ENCODE measurements at regions not wholly inside any gene's neighbourhood (a gene's known extent, or its start where the extent isn't known, plus 50 kb on each side); places are given as distances from the start of the nearest gene placed in this dataset.
A peak's percentile ranks its signal among the peaks of the same experiment; 100 is the strongest.
"Not testable (repeated sequence)": the region's sequence is repeated elsewhere in the genome, so short reads cannot be mapped to it uniquely, and the experiment has no call there.

- no peak for DNase-seq (ENCODE audit: low read depth)
- TF ChIP-seq, protein P1, sequence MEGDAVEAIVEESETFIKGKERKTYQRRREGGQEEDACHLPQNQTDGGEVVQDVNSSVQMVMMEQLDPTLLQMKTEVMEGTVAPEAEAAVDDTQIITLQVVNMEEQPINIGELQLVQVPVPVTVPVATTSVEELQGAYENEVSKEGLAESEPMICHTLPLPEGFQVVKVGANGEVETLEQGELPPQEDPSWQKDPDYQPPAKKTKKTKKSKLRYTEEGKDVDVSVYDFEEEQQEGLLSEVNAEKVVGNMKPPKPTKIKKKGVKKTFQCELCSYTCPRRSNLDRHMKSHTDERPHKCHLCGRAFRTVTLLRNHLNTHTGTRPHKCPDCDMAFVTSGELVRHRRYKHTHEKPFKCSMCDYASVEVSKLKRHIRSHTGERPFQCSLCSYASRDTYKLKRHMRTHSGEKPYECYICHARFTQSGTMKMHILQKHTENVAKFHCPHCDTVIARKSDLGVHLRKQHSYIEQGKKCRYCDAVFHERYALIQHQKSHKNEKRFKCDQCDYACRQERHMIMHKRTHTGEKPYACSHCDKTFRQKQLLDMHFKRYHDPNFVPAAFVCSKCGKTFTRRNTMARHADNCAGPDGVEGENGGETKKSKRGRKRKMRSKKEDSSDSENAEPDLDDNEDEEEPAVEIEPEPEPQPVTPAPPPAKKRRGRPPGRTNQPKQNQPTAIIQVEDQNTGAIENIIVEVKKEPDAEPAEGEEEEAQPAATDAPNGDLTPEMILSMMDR (conservative IDR thresholded peaks at IDR 0.05; ENCODE audit: control insufficient read depth, insufficient read depth, low read depth, low read length): no peak
- H3K4me3 ChIP-seq (ENCODE audit: control insufficient read depth, low read depth, low read length): no peak overlapping the region
Observed at GRCh38 chr5:172540099-172540870, 86.0 kb upstream of the SH3PXD2B start.

GRCh38 chr5:172535108-172535445 lies 80.8 kb upstream of the SH3PXD2B start:
- TF ChIP-seq, protein P1 (conservative IDR thresholded peaks at IDR 0.05; ENCODE audit: control insufficient read depth, insufficient read depth, low read depth, low read length): no peak
- H3K4me3 ChIP-seq (ENCODE audit: control insufficient read depth, low read depth, low read length): no peak overlapping the region
- DNase-seq (ENCODE audit: low read depth): no peak

- TF ChIP-seq, protein P1 (conservative IDR thresholded peaks at IDR 0.05; ENCODE audit: control insufficient read depth, insufficient read depth, low read depth, low read length): no peak
- no peak overlapping the region for H3K4me3 ChIP-seq (ENCODE audit: control insufficient read depth, low read depth, low read length)
- DNase-seq (ENCODE audit: low read depth): peak; percentile 14
Observed at GRCh38 chr5:172534229-172535107, 80.1 kb upstream of the SH3PXD2B start.

- TF ChIP-seq, protein P1 (conservative IDR thresholded peaks at IDR 0.05; ENCODE audit: control insufficient read depth, insufficient read depth, low read depth, low read length): no peak
- no peak overlapping the region for H3K4me3 ChIP-seq (ENCODE audit: control insufficient read depth, low read depth, low read length)
- no peak for DNase-seq (ENCODE audit: low read depth)
Observed at GRCh38 chr5:172533399-172534228, 79.3 kb upstream of the SH3PXD2B start.

DNA sequence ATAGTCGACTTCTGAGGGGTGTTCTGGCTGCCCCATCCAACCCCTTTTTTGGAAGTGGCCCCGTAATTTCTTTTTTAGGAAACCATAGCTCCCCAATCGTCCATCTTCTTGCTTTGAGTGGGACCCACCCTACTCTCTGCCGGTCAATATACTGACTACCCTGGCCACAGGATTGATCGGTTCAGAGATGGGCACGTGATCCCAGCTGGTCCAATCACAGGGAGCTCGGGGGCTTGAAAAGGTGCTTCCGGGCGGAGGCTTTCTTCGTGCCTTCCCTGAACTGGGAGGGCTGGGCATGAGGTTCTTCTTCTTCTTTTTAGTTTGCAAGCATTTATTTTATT lies 78.7 kb upstream of the SH3PXD2B start:
- TF ChIP-seq, protein P1 (conservative IDR thresholded peaks at IDR 0.05; ENCODE audit: control insufficient read depth, insufficient read depth, low read depth, low read length): no peak
- H3K4me3 ChIP-seq (ENCODE audit: control insufficient read depth, low read depth, low read length): no peak overlapping the region
- DNase-seq (ENCODE audit: low read depth): no peak

- not testable (repeated sequence) for DNase-seq (ENCODE audit: low read depth)
Observed at GRCh38 chr5:172532439-172532838, 78.1 kb upstream of the SH3PXD2B start.

GRCh38 chr5:172531704-172532026 lies 77.3 kb upstream of the SH3PXD2B start:
- TF ChIP-seq, protein P1 (conservative IDR thresholded peaks at IDR 0.05; ENCODE audit: control insufficient read depth, insufficient read depth, low read depth, low read length): no peak
- no peak for DNase-seq (ENCODE audit: low read depth)
- no peak overlapping the region for H3K4me3 ChIP-seq (ENCODE audit: control insufficient read depth, low read depth, low read length)

More at GRCh38 chr5:172532439-172532838, 78.1 kb upstream of the SH3PXD2B start:
- H3K4me3 ChIP-seq (ENCODE audit: control insufficient read depth, low read depth, low read length): not testable (repeated sequence)

Data from fibroblast of mammary gland (primary cell).